MM.1S (cell line): ENCODE measurements at regions not wholly inside any gene's neighbourhood (a gene's known extent, or its start where the extent isn't known, plus 50 kb on each side); places are given as distances from the start of the nearest gene placed in this dataset.

ENCODE experiments used
- DNase-seq: peaks from one replicate; pipeline ENCODE4 v3.0.0-alpha.2; 2015
- H2AFZ ChIP-seq: fragments of 300-600 bp; sonication (generic); 2 replicates; pipeline ENCODE4 v1.6.0; 2016; ENCODE audit warnings: antibody characterized with exemption, low read length
- H3F3A ChIP-seq: fragments of 300-600 bp; sonication (generic); 2 replicates; pipeline ENCODE4 v1.6.1; 2016; ENCODE audit warnings: mild to moderate bottlenecking, antibody characterized with exemption, low read length, moderate library complexity, mixed read lengths; ENCODE audit not compliant: insufficient read depth
- H3K27ac ChIP-seq: fragments of 300-600 bp; sonication (generic); 2 replicates; pipeline ENCODE4 v1.5.1; 2016; ENCODE audit warnings: mild to moderate bottlenecking, low read length
- H3K27me3 ChIP-seq: fragments of 300-600 bp; sonication (generic); replicated peaks from 2 replicates; pipeline ENCODE4 v1.6.0; 2016; ENCODE audit warnings: low read length; ENCODE audit not compliant: insufficient read depth
- H3K36me3 ChIP-seq: fragments of 300-600 bp; sonication (generic); replicated peaks from 2 replicates; pipeline ENCODE4 v1.6.1; 2016; ENCODE audit warnings: mild to moderate bottlenecking, low read length, mixed read lengths; ENCODE audit not compliant: insufficient read depth
- H3K4me1 ChIP-seq: fragments of 300-600 bp; sonication (generic); 2 replicates; pipeline ENCODE4 v1.6.1; 2016; ENCODE audit warnings: low read length, mixed read lengths
- H3K4me2 ChIP-seq: fragments of 300-600 bp; sonication (generic); 2 replicates; pipeline ENCODE4 v1.6.0; 2016; ENCODE audit warnings: low read depth, low read length
- H3K4me3 ChIP-seq: fragments of 300-600 bp; sonication (generic); 2 replicates; pipeline ENCODE4 v1.5.1; 2016; ENCODE audit warnings: low read length, mixed read lengths
- H3K79me2 ChIP-seq: fragments of 300-600 bp; sonication (generic); 2 replicates; pipeline ENCODE4 v1.6.1; 2016; ENCODE audit warnings: mixed run types, low read length, mixed read lengths
- H3K9ac ChIP-seq: fragments of 300-600 bp; sonication (generic); 2 replicates; pipeline ENCODE4 v1.6.1; 2016; ENCODE audit warnings: low read length, mixed read lengths
- H3K9me2 ChIP-seq: fragments of 300-600 bp; sonication (generic); replicated peaks from 2 replicates; pipeline ENCODE4 v1.6.1; 2016; ENCODE audit warnings: mild to moderate bottlenecking, low read length, mixed read lengths; ENCODE audit not compliant: insufficient read depth
- H3K9me3 ChIP-seq: fragments of 300-600 bp; sonication (generic); replicated peaks from 2 replicates; pipeline ENCODE4 v1.6.1; 2016; ENCODE audit warnings: mild to moderate bottlenecking, low read length, mixed read lengths; ENCODE audit not compliant: insufficient read depth
- H4K20me1 ChIP-seq: fragments of 300-600 bp; sonication (generic); 2 replicates; pipeline ENCODE4 v1.6.1; 2016; ENCODE audit warnings: mild to moderate bottlenecking, low read length, moderate library complexity, mixed read lengths; ENCODE audit not compliant: insufficient read depth
- EZH2 ChIP-seq: fragments of 300-600 bp; sonication (generic); optimal IDR thresholded peaks from 2 replicates; pipeline ENCODE3; 2017; ENCODE audit warnings: low read depth, mild to moderate bottlenecking, antibody characterized with exemption, low read length, mixed read lengths
- EZH2phosphoT487 ChIP-seq: fragments of 300-600 bp; sonication (generic); IDR thresholded peaks from 2 replicates; pipeline ENCODE4 v1.6.1; 2018; ENCODE audit warnings: antibody characterized with exemption, low read length
- TF ChIP-seq, protein P1 (sequence below): fragments of 300-600 bp; sonication (generic); IDR thresholded peaks from 2 replicates; pipeline ENCODE4 v1.5.1; 2016; ENCODE audit warnings: antibody characterized with exemption, low read length, mixed read lengths

DNA sequence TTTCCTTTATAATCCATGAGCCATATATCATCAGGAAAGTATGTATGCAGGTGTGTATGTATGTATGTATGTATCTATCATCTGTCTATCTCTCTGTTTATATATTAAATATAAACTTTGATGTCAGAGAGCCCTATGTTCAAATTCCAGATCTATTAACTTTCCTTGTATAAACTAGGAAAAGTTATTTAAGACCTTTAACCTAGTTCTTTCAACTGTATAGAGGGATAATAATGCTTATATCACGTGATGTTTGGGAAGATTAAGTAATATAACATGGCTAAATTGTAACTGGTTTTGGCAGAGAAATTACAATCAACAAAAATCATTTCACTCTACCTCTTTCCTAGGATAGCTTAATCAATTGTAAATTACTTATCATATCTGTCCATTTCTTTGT is 628.3 kb upstream of the IGFBP3 start:
- Histone ChIP-seq H3F3A (no peaks in the 10 kb centered on the region), H3K9ac (no peak overlapping the region)
- no peak for TF ChIP-seq EZH2
- TF ChIP-seq, protein P1, sequence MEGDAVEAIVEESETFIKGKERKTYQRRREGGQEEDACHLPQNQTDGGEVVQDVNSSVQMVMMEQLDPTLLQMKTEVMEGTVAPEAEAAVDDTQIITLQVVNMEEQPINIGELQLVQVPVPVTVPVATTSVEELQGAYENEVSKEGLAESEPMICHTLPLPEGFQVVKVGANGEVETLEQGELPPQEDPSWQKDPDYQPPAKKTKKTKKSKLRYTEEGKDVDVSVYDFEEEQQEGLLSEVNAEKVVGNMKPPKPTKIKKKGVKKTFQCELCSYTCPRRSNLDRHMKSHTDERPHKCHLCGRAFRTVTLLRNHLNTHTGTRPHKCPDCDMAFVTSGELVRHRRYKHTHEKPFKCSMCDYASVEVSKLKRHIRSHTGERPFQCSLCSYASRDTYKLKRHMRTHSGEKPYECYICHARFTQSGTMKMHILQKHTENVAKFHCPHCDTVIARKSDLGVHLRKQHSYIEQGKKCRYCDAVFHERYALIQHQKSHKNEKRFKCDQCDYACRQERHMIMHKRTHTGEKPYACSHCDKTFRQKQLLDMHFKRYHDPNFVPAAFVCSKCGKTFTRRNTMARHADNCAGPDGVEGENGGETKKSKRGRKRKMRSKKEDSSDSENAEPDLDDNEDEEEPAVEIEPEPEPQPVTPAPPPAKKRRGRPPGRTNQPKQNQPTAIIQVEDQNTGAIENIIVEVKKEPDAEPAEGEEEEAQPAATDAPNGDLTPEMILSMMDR, result no peak
- no peak for TF ChIP-seq EZH2phosphoT487

DNA sequence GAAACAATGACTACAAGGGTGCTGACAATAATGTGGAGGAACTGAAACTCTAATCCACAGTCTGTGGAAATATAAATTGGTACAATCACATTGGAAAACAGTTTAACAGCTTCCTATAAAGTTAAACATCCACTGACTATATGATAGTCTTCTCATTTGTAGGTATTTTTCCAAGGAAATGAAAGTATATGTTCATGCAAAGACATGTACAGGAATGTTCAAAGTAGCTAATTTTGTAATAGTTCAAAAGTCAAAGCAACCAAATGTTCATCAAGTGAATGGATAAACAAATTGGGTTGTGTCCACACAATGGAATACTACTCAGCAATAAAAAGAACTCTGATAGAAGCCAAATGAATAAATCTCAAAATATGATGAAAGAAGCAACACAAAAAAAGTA is 626.0 kb upstream of the IGFBP3 start:
- TF ChIP-seq EZH2phosphoT487 (no peak), EZH2 (no peak)
- TF ChIP-seq, protein P1, result no peak
- no peaks in the 10 kb centered on the region for H3K36me3 ChIP-seq
- no peaks in the 10 kb centered on the region for H3K27me3 ChIP-seq
- H3K9ac ChIP-seq, result no peak overlapping the region
- H3K9me2 ChIP-seq, result no peaks in the 10 kb centered on the region
- H3F3A ChIP-seq, result no peaks in the 10 kb centered on the region
- no peak overlapping the region for H3K27ac ChIP-seq
- H3K79me2 ChIP-seq, result no peaks in the 10 kb centered on the region
- no peaks in the 10 kb centered on the region for H3K9me3 ChIP-seq
- peaks cover 11% of the 10 kb centered on the region; the same call in 1 of the 2 replicates for H3K4me1 ChIP-seq
- no peaks in the 10 kb centered on the region for H4K20me1 ChIP-seq
- no peak overlapping the region for H3K4me2 ChIP-seq
- no peak overlapping the region for H2AFZ ChIP-seq
- H3K4me3 ChIP-seq, result no peak overlapping the region
- DNase-seq, result no peak

More for the DNA sequence above, 628.3 kb upstream of the IGFBP3 start:
- Histone ChIP-seq H3K4me3 (no peak overlapping the region), H3K4me2 (no peak overlapping the region), H3K9me3 (no peaks in the 10 kb centered on the region), H3K27me3 (no peaks in the 10 kb centered on the region), H3K27ac (no peak overlapping the region), H3K79me2 (no peaks in the 10 kb centered on the region), H3K4me1 (peaks cover 5% of the 10 kb centered on the region; the same call in 1 of the 2 replicates), H2AFZ (no peak overlapping the region), H4K20me1 (no peaks in the 10 kb centered on the region), H3K9me2 (no peaks in the 10 kb centered on the region), H3K36me3 (no peaks in the 10 kb centered on the region)
- no peak for DNase-seq

DNA sequence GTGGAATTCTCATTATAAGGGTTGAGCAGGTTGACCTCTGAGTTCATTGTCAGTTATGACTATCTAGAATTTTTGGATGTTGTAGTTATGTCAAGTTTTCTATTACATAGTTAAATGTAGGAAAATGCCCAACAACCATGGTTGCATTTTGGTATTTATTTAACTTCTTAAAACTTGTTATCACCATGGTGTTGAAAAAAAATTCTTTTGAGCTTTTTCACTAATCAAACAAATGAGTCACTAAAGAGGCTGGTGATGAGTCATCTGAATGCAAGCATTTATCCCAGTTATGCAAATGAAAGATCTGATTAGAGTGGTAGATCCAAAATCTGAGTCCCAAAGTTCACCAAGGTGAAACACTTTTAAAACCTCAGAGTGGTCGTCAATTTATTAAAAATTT is 624.7 kb upstream of the IGFBP3 start:
- Histone ChIP-seq H3K9ac (no peak overlapping the region), H3K4me3 (no peak overlapping the region), H3K27me3 (no peaks in the 10 kb centered on the region), H3K4me2 (no peak overlapping the region), H3F3A (no peaks in the 10 kb centered on the region), H3K4me1 (peaks cover 11% of the 10 kb centered on the region; the same call in 1 of the 2 replicates), H3K9me3 (no peaks in the 10 kb centered on the region), H3K27ac (no peak overlapping the region), H3K9me2 (no peaks in the 10 kb centered on the region), H3K79me2 (no peaks in the 10 kb centered on the region), H4K20me1 (no peaks in the 10 kb centered on the region), H3K36me3 (no peaks in the 10 kb centered on the region), H2AFZ (no peak overlapping the region)
- DNase-seq, result no peak
- TF ChIP-seq EZH2, result no peak
- TF ChIP-seq EZH2phosphoT487, result no peak
- TF ChIP-seq, protein P1, result no peak
